ENCODE measurements at regions not wholly inside any gene's neighbourhood (a gene's known extent, or its start where the extent isn't known, plus 50 kb on each side); places are given as distances from the start of the nearest gene placed in this dataset.

- no peaks in the 10 kb centered on the region for H3K9me3 ChIP-seq (ENCODE audit: control insufficient read depth, insufficient read depth, low read depth, low read length)
- no peak for ATAC-seq
- H3K27me3 ChIP-seq (ENCODE audit: control insufficient read depth, insufficient read depth, low read length): no peaks in the 10 kb centered on the region
- in situ Hi-C loops (cut with HindIII; ENCODE audit: low pct_unique_long_range_greater_than_20kb, low sequenced_read_pairs): no loop called here
- intact Hi-C loops (cut with micrococcal nuclease; ENCODE audit: unreplicated experiment): no loop called here
- no TSS peak for BruUV-seq (replicated peaks)
- H3K4me1 ChIP-seq (ENCODE audit: control insufficient read depth, insufficient read depth, low read length): no peaks in the 10 kb centered on the region
- H3K4me3 ChIP-seq (ENCODE audit: low read depth in 2 of 2, low read length in 2 of 2): no peak overlapping the region
- H3K36me3 ChIP-seq (ENCODE audit: control insufficient read depth, insufficient read depth, low read length): no peaks in the 10 kb centered on the region
- no peak for DNase-seq (ENCODE audit: low read depth, low spot score)
- ChIA-PET POLR2A (no interaction called here), CTCF (interaction anchor here (0.6 kb wide), 1 partner anchor 244 kb away, joined by 5 read pairs; no protein-coding TSS in a partner anchor)
- no peak overlapping the region for H3K27ac ChIP-seq (ENCODE audit: low read length)
- TF ChIP-seq CTCF (IDR thresholded peaks at IDR 0.05) (no peak), TCF7L2 (IDR thresholded peaks at IDR 0.05; ENCODE audit: low read depth, low read length) (no peak), SIN3A (IDR thresholded peaks at IDR 0.05; ENCODE audit: borderline replicate concordance, insufficient read depth, low read depth, low read length) (no peak), POLR2AphosphoS5 (IDR thresholded peaks at IDR 0.05; ENCODE audit: low read depth, low read length) (no peak), REST (IDR thresholded peaks at IDR 0.05; ENCODE audit: insufficient read depth in 1 of 2, low read depth in 2 of 2, low read length in 1 of 2) (no peak)
Measured at GRCh38 chr3:27985369-27986035, 255.9 kb upstream of the CMC1 start.

GRCh38 chr3:27986234-27986879, 255.1 kb upstream of the CMC1 start:
- TF ChIP-seq REST (IDR thresholded peaks at IDR 0.05; ENCODE audit: insufficient read depth in 1 of 2, low read depth in 2 of 2, low read length in 1 of 2): no peak
- no peak for TF ChIP-seq POLR2AphosphoS5 (IDR thresholded peaks at IDR 0.05; ENCODE audit: low read depth, low read length)
- no peak for TF ChIP-seq CTCF (IDR thresholded peaks at IDR 0.05)
- no peak for TF ChIP-seq SIN3A (IDR thresholded peaks at IDR 0.05; ENCODE audit: borderline replicate concordance, insufficient read depth, low read depth, low read length)
- BruUV-seq (replicated peaks): no TSS peak
- Histone ChIP-seq H3K36me3 (ENCODE audit: control insufficient read depth, insufficient read depth, low read length) (no peaks in the 10 kb centered on the region), H3K4me3 (ENCODE audit: low read depth in 2 of 2, low read length in 2 of 2) (no peak overlapping the region), H3K27ac (ENCODE audit: low read length) (no peak overlapping the region), H3K9me3 (ENCODE audit: control insufficient read depth, insufficient read depth, low read depth, low read length) (no peaks in the 10 kb centered on the region), H3K27me3 (ENCODE audit: control insufficient read depth, insufficient read depth, low read length) (no peaks in the 10 kb centered on the region), H3K4me1 (ENCODE audit: control insufficient read depth, insufficient read depth, low read length) (no peaks in the 10 kb centered on the region)
- intact Hi-C loops (cut with micrococcal nuclease; ENCODE audit: unreplicated experiment) (no loop called here), in situ Hi-C loops (cut with HindIII; ENCODE audit: low pct_unique_long_range_greater_than_20kb, low sequenced_read_pairs) (no loop called here)
- ChIA-PET CTCF (no interaction called here), POLR2A (no interaction called here)
- DNase-seq (ENCODE audit: low read depth, low spot score) (no peak), ATAC-seq (no peak)
